DND-41 (cell line): ENCODE measurements at regions not wholly inside any gene's neighbourhood (a gene's known extent, or its start where the extent isn't known, plus 50 kb on each side); places are given as distances from the start of the nearest gene placed in this dataset.

Source experiments
- ATAC-seq: fragments of 200-7000 bp; cut with Tn5 transposase; 3 replicates; pipeline ENCODE4 v1.9.1; 2021; ENCODE audit warnings: low read depth; ENCODE audit not compliant: insufficient read depth
- DNase-seq: peaks from one replicate; pipeline ENCODE4 v3.0.0-alpha.2; 2020
- H2AFZ ChIP-seq: 2 replicates; pipeline ENCODE4 v1.6.0; 2012; ENCODE audit warnings: low read depth, low read length
- H3K27ac ChIP-seq: 2 replicates; pipeline ENCODE4 v1.5.1; 2012; ENCODE audit warnings: low read length, inconsistent platforms
- H3K27me3 ChIP-seq: fragments of 200-600 bp; sonication (generic); 2 replicates; pipeline ENCODE4 v1.6.0; 2012; ENCODE audit warnings: low read length, mild to moderate bottlenecking, inconsistent platforms; ENCODE audit not compliant: insufficient read depth, poor library complexity
- H3K36me3 ChIP-seq: 2 replicates; pipeline ENCODE4 v1.5.1; 2012; ENCODE audit warnings: low read length, inconsistent platforms; ENCODE audit not compliant: insufficient read depth
- H3K4me1 ChIP-seq: 2 replicates; pipeline ENCODE4 v1.5.1; 2012; ENCODE audit warnings: mild to moderate bottlenecking, low read length; ENCODE audit not compliant: insufficient read depth
- H3K4me2 ChIP-seq: 2 replicates; pipeline ENCODE4 v1.6.0; 2012; ENCODE audit warnings: mild to moderate bottlenecking, moderate library complexity, low read length, inconsistent platforms; ENCODE audit not compliant: insufficient read depth
- H3K4me3 ChIP-seq, 2 experiments: fragments of 200-600 bp in 1 of 2; shearing (Covaris generic) in 1 of 2; 2 replicates each; pipeline ENCODE4 v1.5.1; 2012 to 2016; ENCODE audit warnings: inconsistent platforms in 2 of 2, low read length in 2 of 2, mild to moderate bottlenecking in 2 of 2, low read depth in 1 of 2, moderate library complexity in 1 of 2
- H3K79me2 ChIP-seq: 2 replicates; pipeline ENCODE4 v1.6.0; 2012; ENCODE audit warnings: low read length, inconsistent platforms; ENCODE audit not compliant: insufficient read depth
- H3K9ac ChIP-seq: 2 replicates; pipeline ENCODE4 v1.6.0; 2012; ENCODE audit warnings: low read depth, mild to moderate bottlenecking, inconsistent platforms, low read length, moderate library complexity
- H3K9me3 ChIP-seq: 2 replicates; pipeline ENCODE4 v1.5.1; 2012; ENCODE audit warnings: low read length, moderate library complexity, mild to moderate bottlenecking, inconsistent platforms; ENCODE audit not compliant: insufficient read depth, severe bottlenecking
- H4K20me1 ChIP-seq: 2 replicates; pipeline ENCODE4 v1.6.0; 2012; ENCODE audit warnings: low read length; ENCODE audit not compliant: insufficient read depth
- EZH2 ChIP-seq: IDR thresholded peaks from 3 replicates; pipeline ENCODE4 v1.6.1; 2012; ENCODE audit warnings: borderline replicate concordance, low read depth, mild to moderate bottlenecking, moderate library complexity, low read length, inconsistent platforms; ENCODE audit not compliant: severe bottlenecking
- TF ChIP-seq, protein P1 (sequence below): IDR thresholded peaks from 2 replicates; pipeline ENCODE4 v1.5.1; 2012; ENCODE audit warnings: borderline replicate concordance, low read length, moderate library complexity, mild to moderate bottlenecking; ENCODE audit not compliant: poor library complexity, severe bottlenecking; ENCODE audit errors: extremely low read depth

DNA sequence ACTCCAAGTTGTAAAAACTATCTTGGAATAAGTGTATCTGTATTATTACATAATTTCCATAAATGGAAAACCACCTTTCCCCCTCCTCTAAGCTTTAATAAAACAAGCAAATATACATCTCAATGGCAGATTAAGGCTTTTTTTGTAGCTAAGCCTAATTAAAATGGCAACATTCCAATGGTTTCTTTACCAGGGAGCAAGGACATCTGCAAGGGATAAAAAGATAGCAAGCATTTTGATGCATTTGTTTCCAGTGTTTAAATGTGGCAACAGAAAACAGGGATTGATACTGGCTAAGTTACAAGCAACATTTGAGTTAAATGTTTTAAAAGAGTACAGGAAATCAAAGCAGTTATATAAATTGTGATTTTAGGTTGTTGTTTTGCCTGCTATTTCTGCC is 1012.7 kb downstream of the ADGRL2 start:
- Histone ChIP-seq H3K27ac (no peak overlapping the region), H2AFZ (no peak overlapping the region), H3K79me2 (no peaks in the 10 kb centered on the region), H3K4me3 (no peak overlapping the region), H3K27me3 (no peaks in the 10 kb centered on the region), H3K4me1 (no peaks in the 10 kb centered on the region), H3K36me3 (no peaks in the 10 kb centered on the region), H4K20me1 (no peaks in the 10 kb centered on the region), H3K9me3 (no peaks in the 10 kb centered on the region), H3K4me2 (no peak overlapping the region), H3K9ac (no peak overlapping the region)
- TF ChIP-seq, protein P1, sequence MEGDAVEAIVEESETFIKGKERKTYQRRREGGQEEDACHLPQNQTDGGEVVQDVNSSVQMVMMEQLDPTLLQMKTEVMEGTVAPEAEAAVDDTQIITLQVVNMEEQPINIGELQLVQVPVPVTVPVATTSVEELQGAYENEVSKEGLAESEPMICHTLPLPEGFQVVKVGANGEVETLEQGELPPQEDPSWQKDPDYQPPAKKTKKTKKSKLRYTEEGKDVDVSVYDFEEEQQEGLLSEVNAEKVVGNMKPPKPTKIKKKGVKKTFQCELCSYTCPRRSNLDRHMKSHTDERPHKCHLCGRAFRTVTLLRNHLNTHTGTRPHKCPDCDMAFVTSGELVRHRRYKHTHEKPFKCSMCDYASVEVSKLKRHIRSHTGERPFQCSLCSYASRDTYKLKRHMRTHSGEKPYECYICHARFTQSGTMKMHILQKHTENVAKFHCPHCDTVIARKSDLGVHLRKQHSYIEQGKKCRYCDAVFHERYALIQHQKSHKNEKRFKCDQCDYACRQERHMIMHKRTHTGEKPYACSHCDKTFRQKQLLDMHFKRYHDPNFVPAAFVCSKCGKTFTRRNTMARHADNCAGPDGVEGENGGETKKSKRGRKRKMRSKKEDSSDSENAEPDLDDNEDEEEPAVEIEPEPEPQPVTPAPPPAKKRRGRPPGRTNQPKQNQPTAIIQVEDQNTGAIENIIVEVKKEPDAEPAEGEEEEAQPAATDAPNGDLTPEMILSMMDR, result no peak
- TF ChIP-seq EZH2, result no peak
- DNase-seq, result no peak
- no peak for ATAC-seq

DNA sequence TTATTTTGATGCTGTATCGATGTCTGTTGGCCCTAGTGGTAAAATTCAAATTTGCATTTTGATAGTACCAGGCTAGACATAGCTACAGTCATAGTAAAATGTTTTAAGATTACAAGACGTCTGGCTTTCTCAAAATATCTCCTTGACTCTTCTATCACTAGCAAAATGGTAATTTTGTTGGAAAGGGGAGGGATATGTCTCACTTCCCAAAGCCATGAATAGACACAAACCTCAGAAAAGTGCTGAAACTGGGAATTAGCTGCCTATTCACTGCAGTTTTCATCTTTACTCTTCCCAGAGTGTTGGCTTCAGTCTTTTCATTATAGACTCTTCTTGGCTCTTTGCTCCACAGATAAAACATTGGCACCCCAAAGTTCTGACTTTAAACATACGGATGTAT is 1009.9 kb downstream of the ADGRL2 start:
- DNase-seq (no peak), ATAC-seq (no peak)
- Histone ChIP-seq H3K9ac (no peak overlapping the region), H3K4me1 (no peaks in the 10 kb centered on the region), H3K27me3 (no peaks in the 10 kb centered on the region), H3K4me3 (no peak overlapping the region), H3K9me3 (no peaks in the 10 kb centered on the region), H3K4me2 (no peak overlapping the region), H3K27ac (no peak overlapping the region), H4K20me1 (no peaks in the 10 kb centered on the region), H3K36me3 (no peaks in the 10 kb centered on the region), H3K79me2 (no peaks in the 10 kb centered on the region), H2AFZ (no peak overlapping the region)
- no peak for TF ChIP-seq EZH2
- TF ChIP-seq, protein P1, result no peak

DNA sequence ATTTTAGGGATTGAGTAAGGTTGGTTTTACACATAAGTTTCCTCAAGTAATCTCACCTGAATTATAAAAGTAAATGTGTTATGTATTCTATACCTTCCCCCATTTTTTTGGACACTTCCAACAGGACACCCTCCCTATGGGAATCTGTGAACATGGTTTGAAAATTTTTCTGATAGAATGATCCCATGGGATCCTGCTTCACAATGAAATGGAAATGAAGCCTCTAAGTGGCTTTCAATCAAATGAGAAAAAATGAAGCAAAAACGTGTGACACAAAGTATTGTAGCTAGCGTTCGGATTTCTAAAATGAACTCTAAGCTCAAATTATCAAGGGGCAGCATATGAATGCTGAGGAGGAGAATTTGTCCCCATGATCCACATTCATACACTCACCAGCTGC is 1006.8 kb downstream of the ADGRL2 start:
- H3K9ac ChIP-seq, result no peak overlapping the region
- no peak overlapping the region for H3K4me2 ChIP-seq
- no peak overlapping the region for H3K27ac ChIP-seq
- DNase-seq (no peak), ATAC-seq (no peak)
- TF ChIP-seq, protein P1, result no peak
- no peaks in the 10 kb centered on the region for H4K20me1 ChIP-seq
- no peaks in the 10 kb centered on the region for H3K27me3 ChIP-seq
- no peak overlapping the region for H3K4me3 ChIP-seq
- H3K9me3 ChIP-seq, result no peaks in the 10 kb centered on the region
- no peaks in the 10 kb centered on the region for H3K79me2 ChIP-seq
- no peaks in the 10 kb centered on the region for H3K36me3 ChIP-seq
- no peak overlapping the region for H2AFZ ChIP-seq
- H3K4me1 ChIP-seq, result no peaks in the 10 kb centered on the region

DNA sequence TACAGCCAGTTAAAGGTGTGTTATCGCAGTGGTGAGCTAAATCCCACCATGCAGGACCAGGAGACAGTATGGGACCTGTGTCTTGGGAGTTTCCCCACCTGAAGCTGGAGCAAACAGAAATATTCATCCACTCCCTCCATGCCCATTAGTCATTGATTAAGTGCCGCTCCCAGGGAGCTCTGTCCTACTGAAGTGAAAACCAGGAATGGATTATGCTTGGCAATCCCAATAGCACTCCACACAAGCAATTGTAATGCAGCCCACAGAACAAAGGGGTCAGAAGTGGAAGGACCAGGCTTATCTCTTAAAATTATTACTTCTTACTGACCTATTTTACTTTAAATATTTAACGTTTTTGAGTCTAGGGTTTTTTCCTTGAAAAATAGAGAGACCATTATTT is 1005.4 kb downstream of the ADGRL2 start:
- H3K9me3 ChIP-seq, result no peaks in the 10 kb centered on the region
- H4K20me1 ChIP-seq, result no peaks in the 10 kb centered on the region
- no peaks in the 10 kb centered on the region for H3K79me2 ChIP-seq
- no peak overlapping the region for H2AFZ ChIP-seq
- ATAC-seq (no peak), DNase-seq (no peak)
- no peaks in the 10 kb centered on the region for H3K36me3 ChIP-seq
- H3K4me2 ChIP-seq, result no peak overlapping the region
- no peak overlapping the region for H3K4me3 ChIP-seq
- no peaks in the 10 kb centered on the region for H3K4me1 ChIP-seq
- H3K27me3 ChIP-seq, result no peaks in the 10 kb centered on the region
- H3K9ac ChIP-seq, result no peak overlapping the region
- H3K27ac ChIP-seq, result no peak overlapping the region
- no peak for TF ChIP-seq EZH2
- TF ChIP-seq, protein P1, result no peak
